Calu3 (cell line): ENCODE measurements at regions not wholly inside any gene's neighbourhood (a gene's known extent, or its start where the extent isn't known, plus 50 kb on each side); places are given as distances from the start of the nearest gene placed in this dataset.

Source experiments
- BruUV-seq: library from RNA; stranded (reverse); fragments of 400-500 nt; replicated peaks from 2 replicates; lab custom pipeline; 2021; lab: Mats Ljungman, UMichigan
- CTCF ChIA-PET: fragments of 300-600 bp; sonication (Branson Sonifier 250); formaldehyde crosslinking; loops from one replicate; lab custom pipeline; 2022; ENCODE audit warnings: antibody characterized with exemption; lab: Charles Lee
- DNase-seq: peaks from one replicate; pipeline ENCODE4 v3.0.0; 2022
- H3K27ac Mint-ChIP-seq: one replicate; pipeline ENCODE4 v1.8.0; 2022; ENCODE audit warnings: mixed read lengths; ENCODE audit not compliant: unreplicated experiment
- H3K27me3 Mint-ChIP-seq: one replicate; pipeline ENCODE4 v1.8.0; 2022; ENCODE audit warnings: mixed read lengths; ENCODE audit not compliant: unreplicated experiment
- H3K36me3 Mint-ChIP-seq: one replicate; pipeline ENCODE4 v1.8.0; 2022; ENCODE audit warnings: mild to moderate bottlenecking, moderate library complexity, mixed read lengths; ENCODE audit not compliant: insufficient read depth, unreplicated experiment
- H3K4me1 Mint-ChIP-seq: one replicate; pipeline ENCODE4 v1.8.0; 2022; ENCODE audit warnings: mild to moderate bottlenecking, low read depth, mixed read lengths; ENCODE audit not compliant: unreplicated experiment
- H3K4me3 Mint-ChIP-seq: one replicate; pipeline ENCODE4 v1.8.0; 2022; ENCODE audit warnings: mild to moderate bottlenecking, low read depth, moderate library complexity, mixed read lengths; ENCODE audit not compliant: unreplicated experiment
- H3K9me3 Mint-ChIP-seq: one replicate; pipeline ENCODE4 v1.8.0; 2022; ENCODE audit warnings: low read depth, mixed read lengths; ENCODE audit not compliant: unreplicated experiment
- CTCF ChIP-seq: fragments of 200-600 bp; IDR thresholded peaks from one replicate; pipeline ENCODE4 v1.8.0; 2022; ENCODE audit warnings: antibody characterized with exemption; ENCODE audit not compliant: unreplicated experiment
- intact Hi-C: fragments of 100-400 bp; cut with micrococcal nuclease; formaldehyde crosslinking; loops from one replicate; pipeline ENCODE4 v1.10.0; 2022; ENCODE audit not compliant: unreplicated experiment

- H3K36me3 Mint-ChIP-seq, result no peaks in the 10 kb centered on the region
- no peak overlapping the region for H3K4me3 Mint-ChIP-seq
- peaks cover 8% of the 10 kb centered on the region for H3K9me3 Mint-ChIP-seq
- H3K4me1 Mint-ChIP-seq, result peaks cover 7% of the 10 kb centered on the region
- TF ChIP-seq CTCF, result no peak
- DNase-seq, result no peak
- CTCF ChIA-PET, result no interaction called here
- no peaks in the 10 kb centered on the region for H3K27me3 Mint-ChIP-seq
- no peak overlapping the region for H3K27ac Mint-ChIP-seq
- BruUV-seq, result no TSS peak
- intact Hi-C loops, result no loop called here
These were observed 93.2 kb upstream of the KCNK2 start for GRCh38 chr1:214989341-214989740.

GRCh38 chr1:214990619-214991018 is 91.9 kb upstream of the KCNK2 start:
- intact Hi-C loops, result no loop called here
- H3K4me1 Mint-ChIP-seq, result peaks cover 7% of the 10 kb centered on the region
- no peak overlapping the region for H3K4me3 Mint-ChIP-seq
- H3K27me3 Mint-ChIP-seq, result no peaks in the 10 kb centered on the region
- H3K27ac Mint-ChIP-seq, result no peak overlapping the region
- no peaks in the 10 kb centered on the region for H3K36me3 Mint-ChIP-seq
- no TSS peak for BruUV-seq
- CTCF ChIA-PET, result no interaction called here
- no peak for DNase-seq
- no peak for TF ChIP-seq CTCF
- peaks cover 8% of the 10 kb centered on the region for H3K9me3 Mint-ChIP-seq

- Mint-ChIP-seq H3K4me1 (peaks cover 7% of the 10 kb centered on the region), H3K9me3 (peaks cover 8% of the 10 kb centered on the region), H3K4me3 (no peak overlapping the region), H3K27ac (no peak overlapping the region), H3K36me3 (no peaks in the 10 kb centered on the region), H3K27me3 (no peaks in the 10 kb centered on the region)
- no TSS peak for BruUV-seq
- CTCF ChIA-PET, result no interaction called here
- TF ChIP-seq CTCF, result no peak
- intact Hi-C loops, result no loop called here
- DNase-seq, result no peak
These were observed 90.7 kb upstream of the KCNK2 start for GRCh38 chr1:214991691-214992315.

- peaks cover 8% of the 10 kb centered on the region for H3K9me3 Mint-ChIP-seq
- H3K27me3 Mint-ChIP-seq, result no peaks in the 10 kb centered on the region
- intact Hi-C loops, result no loop called here
- no TSS peak for BruUV-seq
- H3K4me3 Mint-ChIP-seq, result no peak overlapping the region
- no peak for TF ChIP-seq CTCF
- DNase-seq, result no peak
- H3K27ac Mint-ChIP-seq, result no peak overlapping the region
- H3K4me1 Mint-ChIP-seq, result peaks cover 7% of the 10 kb centered on the region
- CTCF ChIA-PET, result no interaction called here
- no peaks in the 10 kb centered on the region for H3K36me3 Mint-ChIP-seq
These were observed 89.1 kb upstream of the KCNK2 start for GRCh38 chr1:214993419-214993818.
